ENCODE measurements at regions not wholly inside any gene's neighbourhood (a gene's known extent, or its start where the extent isn't known, plus 50 kb on each side); places are given as distances from the start of the nearest gene placed in this dataset.

- no peak for TF ChIP-seq YY1 (IDR thresholded peaks at IDR 0.05; ENCODE audit: insufficient read depth, insufficient read length)
- TF ChIP-seq ZNF274 (IDR thresholded peaks at IDR 0.05; ENCODE audit: low read depth, low read length) = no peak
- no peak for TF ChIP-seq SUZ12 (IDR thresholded peaks at IDR 0.05; ENCODE audit: extremely low read depth, insufficient read depth, insufficient read length)
These were observed 259.0 kb downstream of the PAX3 start for GRCh38 chr2:222039821-222040220.
